GM21786 (cell line): ENCODE measurements at regions not wholly inside any gene's neighbourhood (a gene's known extent, or its start where the extent isn't known, plus 50 kb on each side); places are given as distances from the start of the nearest gene placed in this dataset.
"Not testable (repeated sequence)": the region's sequence is repeated elsewhere in the genome, so short reads cannot be mapped to it uniquely, and the experiment has no call there.

Source experiments
- ATAC-seq: cut with Tn5 transposase; IDR thresholded peaks from one replicate; pipeline ENCODE4 v1.9.1; 2021; ENCODE audit not compliant: unreplicated experiment

GRCh38 chr18:35770376-35771014 is 189.0 kb downstream of the GALNT1 start:
- ATAC-seq, result no peak

GRCh38 chr18:35771172-35771571 is 189.6 kb downstream of the GALNT1 start:
- no peak for ATAC-seq

DNA sequence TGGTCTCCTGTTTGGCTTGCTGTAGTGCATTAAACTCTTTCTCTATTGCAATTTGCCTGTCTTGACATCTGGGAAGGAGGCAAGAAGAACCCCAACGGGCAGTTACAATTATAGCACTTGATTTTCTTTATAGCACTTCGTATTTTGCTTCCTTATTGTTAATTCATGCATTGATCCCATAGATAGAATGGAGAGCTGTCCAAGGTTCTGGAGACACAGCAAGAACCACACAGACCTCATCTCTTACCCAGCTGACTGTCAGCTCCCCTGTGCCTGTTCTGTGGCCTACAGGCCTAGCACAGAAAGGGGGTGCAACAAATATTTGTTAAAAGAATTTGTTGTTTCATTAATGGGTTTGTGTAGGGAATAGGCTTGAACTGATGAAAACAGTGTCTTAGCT is 194.3 kb downstream of the GALNT1 start:
- no peak for ATAC-seq

- no peak for ATAC-seq
Measured at GRCh38 chr18:35776473-35776872, 194.9 kb downstream of the GALNT1 start.

DNA sequence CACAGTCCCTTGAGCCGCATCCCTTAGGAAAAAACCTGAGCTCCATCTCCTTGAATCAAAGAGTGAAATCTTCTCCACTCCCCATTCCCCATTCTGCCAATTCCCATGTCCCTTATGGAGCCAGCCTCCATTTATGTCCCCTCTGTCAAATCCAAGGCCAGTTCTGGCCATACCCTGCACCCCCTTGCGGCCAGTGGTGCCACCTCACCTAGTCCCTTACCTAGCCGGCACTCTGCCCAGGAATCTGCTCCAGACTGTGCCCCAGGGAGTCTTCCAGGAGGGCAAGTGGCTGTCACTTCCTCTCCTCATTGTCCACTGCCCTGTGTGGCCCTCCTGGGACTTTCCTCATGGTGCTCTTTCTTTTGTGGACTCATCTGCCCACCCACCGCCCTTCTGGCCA is 195.4 kb upstream of the RMP24 start:
- ATAC-seq, result no peak

DNA sequence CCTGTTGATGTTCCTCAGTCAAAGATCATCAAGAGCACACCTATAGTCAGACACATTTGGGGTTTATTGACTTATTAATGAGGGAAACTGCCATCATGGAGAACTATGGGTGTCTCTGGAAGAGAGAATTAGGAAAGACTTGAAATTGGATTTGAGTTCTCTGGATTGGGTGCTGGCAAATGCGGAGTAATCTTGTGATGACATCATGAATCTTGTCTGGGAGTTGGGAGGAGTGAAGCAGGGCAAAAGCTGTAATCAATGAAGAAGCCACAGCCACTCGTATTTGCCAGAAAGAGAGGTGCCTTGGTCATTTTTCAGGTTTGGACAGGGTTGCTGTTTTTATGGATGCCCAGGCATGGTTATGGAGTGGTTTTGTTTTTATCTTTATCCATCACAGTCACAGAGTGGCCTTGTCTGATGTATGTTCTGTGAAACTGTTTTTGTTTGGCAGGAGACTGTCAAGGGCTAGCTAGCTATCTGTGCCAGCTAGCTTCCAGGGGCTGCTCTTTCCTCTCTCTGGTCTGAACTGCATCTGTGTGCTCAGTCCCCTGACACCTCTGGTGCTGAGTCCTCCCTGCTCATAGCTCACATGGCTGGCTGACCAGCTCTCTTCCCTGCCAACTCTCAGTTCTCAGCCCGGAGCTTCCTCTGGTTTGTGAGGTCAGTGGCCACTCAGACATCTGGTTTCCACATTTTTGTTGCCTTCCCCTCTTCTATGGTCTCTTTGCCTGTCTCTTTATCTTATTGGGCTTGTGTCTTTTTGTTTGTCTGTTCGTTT is 193.4 kb upstream of the RMP24 start:
- no peak for ATAC-seq

- ATAC-seq, result no peak
Measured at GRCh38 chr18:35780937-35781336, 191.5 kb upstream of the RMP24 start.

DNA sequence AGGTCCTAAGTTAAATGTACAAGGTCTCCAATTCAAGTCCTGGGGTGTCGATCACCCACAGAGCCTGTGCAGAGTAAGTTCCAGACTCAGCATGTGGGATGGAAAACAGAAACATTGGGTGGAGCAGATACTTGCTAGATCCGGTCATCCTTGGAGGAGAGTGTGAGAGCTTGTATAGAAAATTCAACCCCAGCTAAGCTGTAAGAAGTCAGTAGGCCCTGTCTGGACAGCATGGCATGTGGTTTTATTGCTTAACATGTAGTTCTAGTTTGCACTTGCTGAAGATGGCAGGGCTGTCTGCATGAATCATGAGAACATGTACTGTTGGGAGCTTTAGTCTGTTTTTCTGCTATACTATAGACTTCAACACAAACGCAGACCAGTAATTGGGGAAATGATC is 189.6 kb upstream of the RMP24 start:
- ATAC-seq, result no peak

DNA sequence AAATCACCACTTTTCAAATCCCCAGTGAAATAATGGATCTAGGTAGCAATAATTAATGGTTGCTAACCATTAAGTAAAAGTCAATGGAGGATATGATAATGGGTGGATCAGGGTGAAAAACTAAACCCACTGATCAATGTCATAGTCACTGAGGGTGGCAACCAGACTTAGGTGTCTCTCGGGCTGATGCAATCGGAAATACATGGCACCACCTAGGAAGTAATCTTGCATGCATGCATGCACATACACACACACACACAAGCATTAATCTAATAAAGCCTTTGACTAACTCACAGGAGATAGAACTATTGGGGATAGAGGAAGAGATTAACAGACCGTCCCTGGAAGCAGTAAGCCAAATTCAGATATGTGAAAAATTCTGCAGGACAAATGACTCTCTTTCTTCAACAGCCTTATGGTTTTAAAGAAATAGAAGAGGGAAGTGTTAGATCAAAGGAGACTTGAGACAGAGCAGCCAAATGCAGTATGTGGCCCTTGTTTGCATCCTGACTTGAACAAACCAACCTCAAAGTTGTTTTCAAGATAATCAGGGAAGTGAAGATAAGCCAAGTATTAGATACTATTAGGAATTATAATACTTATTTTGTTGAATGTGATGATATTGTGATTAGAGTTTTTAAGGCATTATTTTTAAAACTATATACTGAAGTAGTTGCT is 186.0 kb upstream of the RMP24 start:
- ATAC-seq, result no peak

- no peak for ATAC-seq
Measured at GRCh38 chr18:35789543-35789942, 182.9 kb upstream of the RMP24 start.

DNA sequence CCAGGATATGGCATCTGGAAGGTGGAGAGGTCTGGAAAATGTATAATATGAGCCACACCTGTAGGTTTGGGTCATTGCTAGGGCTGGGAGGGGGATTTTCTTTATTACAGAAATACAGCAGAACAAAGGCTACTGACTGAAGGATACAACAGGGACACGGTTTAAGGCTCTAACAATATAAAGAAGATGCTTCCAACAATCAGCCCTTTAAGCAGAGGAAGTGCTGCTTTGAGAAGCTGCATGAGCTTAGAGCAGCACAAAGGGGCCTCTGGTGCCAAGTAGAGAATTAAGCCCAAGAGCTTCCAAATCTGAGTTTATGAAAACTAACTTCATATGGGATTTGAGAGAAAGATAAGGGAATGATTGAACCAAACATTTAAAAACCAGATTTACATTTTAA is 174.5 kb upstream of the RMP24 start:
- no peak for ATAC-seq

DNA sequence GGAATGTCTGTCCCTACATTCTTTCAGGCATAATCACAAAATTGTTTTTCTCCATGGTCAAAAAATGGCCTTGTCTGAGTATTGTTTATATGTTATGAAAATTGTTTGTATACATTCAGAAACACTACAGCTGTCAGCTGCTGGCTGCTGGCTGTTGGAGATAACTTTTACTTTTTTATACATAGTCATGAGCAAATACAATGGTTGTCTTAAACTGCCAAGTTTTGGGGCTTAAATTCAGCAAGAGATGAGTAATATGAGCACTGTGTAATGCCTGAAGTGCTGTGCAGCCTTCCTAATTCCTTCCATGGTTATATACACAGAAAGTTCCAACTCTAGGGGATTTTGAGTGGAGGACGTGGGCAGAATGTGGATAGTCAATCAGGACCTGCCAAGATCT is 168.9 kb upstream of the RMP24 start:
- no peak for ATAC-seq

GRCh38 chr18:35804377-35804776 is 168.1 kb upstream of the RMP24 start:
- ATAC-seq, result no peak

GRCh38 chr18:35807811-35808335 is 164.6 kb upstream of the RMP24 start:
- ATAC-seq, result no peak

DNA sequence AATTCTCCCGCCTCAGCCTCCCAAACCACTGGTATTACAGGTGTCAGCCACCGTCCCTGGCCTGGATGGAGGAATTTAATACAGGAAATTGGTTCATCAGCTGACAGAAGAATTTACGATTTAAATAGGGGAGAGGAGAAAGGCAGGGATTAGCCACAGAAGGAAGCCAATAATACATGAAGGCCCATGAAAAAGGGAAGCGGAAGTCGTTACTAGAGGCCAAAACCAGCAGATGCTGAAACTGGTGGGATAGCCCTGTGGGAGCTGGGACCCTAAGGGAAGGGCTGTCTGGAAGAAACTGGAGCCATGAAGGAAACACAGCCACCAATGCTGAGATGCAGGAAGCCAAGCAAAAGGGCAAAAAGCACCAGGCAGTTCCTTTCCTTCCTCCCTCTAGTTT is 163.7 kb upstream of the RMP24 start:
- ATAC-seq, result no peak

GRCh38 chr18:35810520-35810919 is 162.0 kb upstream of the RMP24 start:
- no peak for ATAC-seq

DNA sequence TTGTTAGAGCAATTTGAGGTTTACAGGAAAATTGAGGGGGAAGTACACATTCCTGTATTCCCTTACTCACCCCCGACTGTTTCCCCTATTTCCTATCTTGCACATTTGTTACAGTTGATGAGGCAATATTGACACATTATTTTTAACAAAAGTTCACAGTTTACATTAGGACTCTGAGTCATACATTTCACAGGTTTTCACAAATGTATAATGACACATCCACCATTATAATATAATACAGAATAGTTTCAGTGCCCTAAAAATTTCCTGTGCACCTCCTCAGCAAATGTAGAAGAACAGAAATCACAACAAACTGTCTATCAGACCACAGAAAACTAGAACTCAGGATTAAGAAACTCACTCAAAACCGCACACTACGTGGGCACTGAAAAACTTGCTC is 160.6 kb upstream of the RMP24 start:
- no peak for ATAC-seq

DNA sequence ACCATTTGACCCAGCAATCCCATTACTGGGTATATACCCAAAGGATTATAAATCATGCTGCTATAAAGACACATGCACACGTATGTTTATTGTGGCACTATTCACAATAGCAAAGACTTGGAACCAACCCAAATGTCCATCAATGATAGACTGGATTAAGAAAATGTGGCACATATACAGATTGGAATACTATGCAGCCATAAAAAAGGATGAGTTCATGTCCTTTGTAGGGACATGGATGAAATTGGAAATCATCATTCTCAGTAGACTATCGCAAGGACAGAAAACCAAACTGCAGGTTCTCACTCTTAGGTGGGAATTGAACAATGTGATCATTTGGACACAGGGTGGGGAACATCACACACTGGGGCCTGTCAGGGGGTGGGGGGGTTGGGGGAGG is 157.5 kb upstream of the RMP24 start:
- not testable (repeated sequence) for ATAC-seq

- ATAC-seq, result no peak
Measured at GRCh38 chr18:35816003-35816402, 156.5 kb upstream of the RMP24 start.

DNA sequence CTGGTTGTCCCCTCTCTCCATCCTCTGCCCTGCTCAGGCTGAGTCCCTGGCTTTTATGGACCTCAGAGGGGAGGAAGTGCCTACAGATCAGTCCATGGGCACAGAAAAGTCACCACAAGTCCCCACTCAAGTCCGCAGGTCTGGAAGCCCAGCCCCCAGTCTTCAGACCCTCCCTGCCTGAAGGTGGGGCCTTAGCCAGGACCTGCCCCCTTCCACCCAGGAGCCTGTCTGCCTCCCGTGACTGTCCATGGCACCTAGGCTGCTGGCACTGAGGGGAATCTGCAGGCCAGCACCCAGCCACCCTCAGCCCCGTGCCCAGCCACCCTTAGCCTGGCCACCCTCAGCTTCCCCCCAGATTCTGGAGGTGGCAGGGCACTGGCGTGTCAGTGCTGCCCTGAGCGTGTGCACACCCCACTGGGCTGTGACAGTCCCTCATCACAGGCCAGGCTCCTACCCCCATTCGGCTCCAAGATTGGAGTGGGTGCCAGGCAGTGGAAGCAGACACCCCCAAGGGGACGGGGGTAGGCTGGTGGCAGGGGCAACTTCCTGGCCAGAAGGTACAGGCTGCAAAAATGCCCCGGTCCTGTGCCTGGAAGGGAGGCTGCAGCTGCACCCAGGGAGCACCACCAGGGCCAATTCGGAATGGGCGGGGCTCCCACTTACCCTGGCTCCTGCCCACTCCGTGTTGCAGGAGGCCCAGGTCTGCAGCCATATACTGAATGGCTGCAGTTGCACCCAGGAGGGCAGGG is 154.7 kb upstream of the RMP24 start:
- no peak for ATAC-seq

DNA sequence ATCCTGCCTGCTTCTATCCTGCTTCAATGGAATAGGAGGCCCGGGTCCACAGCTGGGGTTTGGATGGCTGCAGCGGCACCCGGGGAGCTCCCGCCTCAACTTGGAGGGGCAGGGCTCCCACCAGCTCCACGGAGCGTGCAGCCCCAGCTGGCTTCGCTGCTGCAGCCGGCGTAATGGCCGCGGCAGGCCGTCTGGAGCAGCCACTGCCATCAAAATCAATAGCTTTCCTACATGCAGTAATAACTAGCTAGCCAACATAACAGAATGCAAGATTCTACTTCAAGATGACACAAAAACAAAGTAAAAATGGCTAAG is 154.2 kb upstream of the RMP24 start:
- no peak for ATAC-seq
